WTC11 (cell line): ENCODE measurements at regions not wholly inside any gene's neighbourhood (a gene's known extent, or its start where the extent isn't known, plus 50 kb on each side); places are given as distances from the start of the nearest gene placed in this dataset.

Experiments used
- ATAC-seq: fragments of 200-7000 bp; cut with Tn5 transposase; 2 replicates; pipeline ENCODE4 v1.10.0; 2021; ENCODE audit warnings: mild to moderate bottlenecking, moderate library complexity
- CTCF ChIA-PET: fragments of 300-600 bp; sonication (Branson Sonifier 250); formaldehyde crosslinking; loops from one replicate; lab custom pipeline; 2021; ENCODE audit warnings: antibody characterized with exemption; lab: Charles Lee
- POLR2A ChIA-PET: fragments of 350-600 bp; sonication (Branson Sonifier 250); formaldehyde crosslinking; loops from one replicate; lab custom pipeline; 2021; ENCODE audit warnings: antibody characterized with exemption; lab: Charles Lee
- DNase-seq: peaks from one replicate; pipeline ENCODE4 v3.0.0; 2021; ENCODE audit warnings: low spot score
- H3K27ac Mint-ChIP-seq: 2 replicates; pipeline ENCODE4 v1.8.0; 2021; ENCODE audit warnings: mixed read lengths
- H3K27me3 Mint-ChIP-seq: 2 replicates; pipeline ENCODE4 v1.8.0; 2021; ENCODE audit warnings: low read depth, mild to moderate bottlenecking, moderate library complexity, mixed read lengths
- H3K36me3 Mint-ChIP-seq: 2 replicates; pipeline ENCODE4 v1.8.0; 2021; ENCODE audit warnings: mixed read lengths
- H3K4me1 Mint-ChIP-seq: 2 replicates; pipeline ENCODE4 v1.8.0; 2022; ENCODE audit warnings: mixed read lengths
- H3K4me3 Mint-ChIP-seq: 2 replicates; pipeline ENCODE4 v1.8.0; 2021; ENCODE audit warnings: mild to moderate bottlenecking, moderate library complexity, mixed read lengths
- H3K9me3 Mint-ChIP-seq: 2 replicates; pipeline ENCODE4 v1.8.0; 2021; ENCODE audit warnings: mixed read lengths
- ATF2 ChIP-seq: sonication (generic); formaldehyde crosslinking; IDR thresholded peaks from 2 replicates; pipeline ENCODE4 v1.8.1; 2022; ENCODE audit warnings: low read depth, missing genetic modification reagents, borderline replicate concordance
- CREB1 ChIP-seq: sonication (generic); formaldehyde crosslinking; IDR thresholded peaks from 2 replicates; pipeline ENCODE4 v1.8.0; 2023; ENCODE audit warnings: mild to moderate bottlenecking, missing genetic modification reagents
- E2F1 ChIP-seq: sonication (generic); formaldehyde crosslinking; IDR thresholded peaks from 2 replicates; pipeline ENCODE4 v1.8.0; 2022; ENCODE audit warnings: mild to moderate bottlenecking, missing genetic modification reagents
- GABPB1 ChIP-seq: sonication (generic); formaldehyde crosslinking; IDR thresholded peaks from 2 replicates; pipeline ENCODE4 v1.8.1; 2023; ENCODE audit warnings: mild to moderate bottlenecking, missing genetic modification reagents
- GTF2I ChIP-seq: fragments of 250-450 bp; sonication (Bioruptor Pico); conservative IDR thresholded peaks from 2 replicates; pipeline ENCODE4 v1.4.0; 2021; ENCODE audit warnings: mild to moderate bottlenecking
- KAT7 ChIP-seq: sonication (generic); formaldehyde crosslinking; IDR thresholded peaks from 2 replicates; pipeline ENCODE4 v1.8.1; 2023; ENCODE audit warnings: missing genetic modification reagents, mild to moderate bottlenecking, borderline replicate concordance
- MLX ChIP-seq: sonication (generic); formaldehyde crosslinking; IDR thresholded peaks from 2 replicates; pipeline ENCODE4 v1.8.1; 2023; ENCODE audit warnings: mild to moderate bottlenecking, missing genetic modification reagents, moderate library complexity
- NFE2L1 ChIP-seq: sonication (generic); formaldehyde crosslinking; IDR thresholded peaks from 2 replicates; pipeline ENCODE4 v1.8.1; 2023; ENCODE audit warnings: missing genetic modification reagents
- NR3C1 ChIP-seq: sonication (generic); formaldehyde crosslinking; conservative IDR thresholded peaks from 2 replicates; pipeline ENCODE4 v1.8.1; 2023; ENCODE audit warnings: low read depth, mild to moderate bottlenecking, missing genetic modification reagents
- PRDM15 ChIP-seq: sonication (generic); formaldehyde crosslinking; IDR thresholded peaks from 2 replicates; pipeline ENCODE4 v1.8.0; 2022; ENCODE audit warnings: missing genetic modification reagents
- SMAD3 ChIP-seq: sonication (generic); formaldehyde crosslinking; IDR thresholded peaks from 2 replicates; pipeline ENCODE4 v1.8.0; 2022; ENCODE audit warnings: missing genetic modification reagents, mild to moderate bottlenecking, borderline replicate concordance
- SP1 ChIP-seq: sonication (generic); formaldehyde crosslinking; conservative IDR thresholded peaks from 2 replicates; pipeline ENCODE4 v1.8.1; 2022; ENCODE audit warnings: missing genetic modification reagents
- TEAD1 ChIP-seq: sonication (generic); formaldehyde crosslinking; IDR thresholded peaks from 2 replicates; pipeline ENCODE4 v1.8.0; 2022; ENCODE audit warnings: mild to moderate bottlenecking, missing genetic modification reagents
- USF1 ChIP-seq: sonication (generic); formaldehyde crosslinking; IDR thresholded peaks from 2 replicates; pipeline ENCODE4 v1.8.0; 2022; ENCODE audit warnings: mild to moderate bottlenecking, missing genetic modification reagents
- USF2 ChIP-seq: sonication (generic); formaldehyde crosslinking; IDR thresholded peaks from 2 replicates; pipeline ENCODE4 v1.8.1; 2023; ENCODE audit warnings: mild to moderate bottlenecking, missing genetic modification reagents, moderate library complexity
- ZNF425 ChIP-seq: fragments of 250-450 bp; sonication (Bioruptor Pico); conservative IDR thresholded peaks from 2 replicates; pipeline ENCODE4 v1.9.0; 2021; ENCODE audit warnings: mild to moderate bottlenecking
- ZSCAN18 ChIP-seq: fragments of 250-450 bp; sonication (Bioruptor Pico); IDR thresholded peaks from 2 replicates; pipeline ENCODE4 v2.1.2; 2022; ENCODE audit warnings: mild to moderate bottlenecking, moderate library complexity

GRCh38 chr18:55988537-55988936, 400.5 kb upstream of the TCF4 start:
- TF ChIP-seq ZNF425 (CRISPR knock-in tag) (no peak), ATF2 (CRISPR knock-in tag) (no peak), CREB1 (CRISPR knock-in tag) (no peak)
- TF ChIP-seq, all 79 proteins: peak for 0
- ChIA-PET POLR2A (no interaction called here), CTCF (no interaction called here)
- ATAC-seq (no peak), DNase-seq (no peak)
- no peaks in the 10 kb centered on the region for H3K4me1 Mint-ChIP-seq
- no peak overlapping the region for H3K27ac Mint-ChIP-seq
- no peak overlapping the region for H3K4me3 Mint-ChIP-seq
- H3K36me3 Mint-ChIP-seq, result peaks cover 31% of the 10 kb centered on the region
- peaks cover 35% of the 10 kb centered on the region for H3K9me3 Mint-ChIP-seq
- H3K27me3 Mint-ChIP-seq, result no peaks in the 10 kb centered on the region

- H3K4me3 Mint-ChIP-seq, result no peak overlapping the region
- H3K27ac Mint-ChIP-seq, result no peak overlapping the region
- no peak for TF ChIP-seq ZSCAN18
- no peak for TF ChIP-seq GTF2I
- no peak for TF ChIP-seq MLX (CRISPR knock-in tag)
- no peak for TF ChIP-seq KAT7 (CRISPR knock-in tag)
- TF ChIP-seq GABPB1, result no peak
- TF ChIP-seq USF1 (CRISPR knock-in tag), result no peak
- no peak for TF ChIP-seq USF2
- TF ChIP-seq E2F1 (CRISPR knock-in tag), result no peak
- TF ChIP-seq PRDM15 (CRISPR knock-in tag), result no peak
- no peak for TF ChIP-seq SMAD3
- no peak for TF ChIP-seq NFE2L1 (CRISPR knock-in tag)
- TF ChIP-seq NR3C1 (CRISPR knock-in tag), result no peak
- no peak for TF ChIP-seq SP1 (CRISPR knock-in tag)
- TF ChIP-seq TEAD1 (CRISPR knock-in tag), result no peak
- peaks cover 36% of the 10 kb centered on the region for H3K9me3 Mint-ChIP-seq
- ATAC-seq, result no peak
- H3K27me3 Mint-ChIP-seq, result no peaks in the 10 kb centered on the region
- H3K4me1 Mint-ChIP-seq, result peaks cover 7% of the 10 kb centered on the region
- ChIA-PET CTCF (interaction anchor here (1.5 kb wide), 1 partner anchor 15 kb away, joined by 6 read pairs; no protein-coding TSS in a partner anchor), POLR2A (no interaction called here)
- H3K36me3 Mint-ChIP-seq, result peaks cover 30% of the 10 kb centered on the region
- DNase-seq, result no peak
These were observed 395.4 kb upstream of the TCF4 start for GRCh38 chr18:55983433-55983832.
